Fibroblast of skin of back (primary cell): ENCODE measurements at regions not wholly inside any gene's neighbourhood (a gene's known extent, or its start where the extent isn't known, plus 50 kb on each side); places are given as distances from the start of the nearest gene placed in this dataset.

Source experiments
- DNase-seq: peaks from one replicate; pipeline ENCODE4 v3.0.0-alpha.2; 2013

DNA sequence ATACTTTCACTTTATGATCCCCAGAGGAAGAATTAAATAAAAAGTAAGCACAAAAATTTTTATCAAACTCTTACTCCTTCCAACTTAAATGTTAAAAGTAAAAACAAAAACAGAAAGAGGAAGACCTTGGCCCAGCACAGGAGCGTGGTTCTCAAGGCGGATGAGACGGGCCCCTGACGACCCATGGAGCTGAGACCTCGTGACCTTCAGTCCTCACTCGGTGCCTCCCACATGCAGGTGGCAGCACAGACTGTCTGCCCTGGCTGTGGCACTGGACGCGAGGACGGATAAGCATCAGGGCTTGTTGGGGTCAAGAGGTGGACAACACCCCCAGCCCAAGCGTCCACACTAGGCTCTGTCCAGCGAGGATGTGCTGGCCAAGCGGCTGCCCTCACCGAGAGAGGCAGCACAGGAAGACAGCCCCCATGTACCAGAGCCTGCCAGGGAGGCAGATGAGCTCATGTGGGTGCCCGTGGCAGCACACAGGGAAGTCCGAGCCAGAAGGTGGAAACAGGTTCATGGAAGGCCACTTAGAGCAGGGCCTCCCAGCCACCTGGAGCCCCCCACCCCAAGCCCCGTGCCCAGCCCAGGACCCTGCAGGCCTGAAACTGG, 1389.8 kb downstream of the TBC1D22A start:
- no peak for DNase-seq

GRCh38 chr22:48151641-48152040, 1389.2 kb downstream of the TBC1D22A start:
- no peak for DNase-seq

DNA sequence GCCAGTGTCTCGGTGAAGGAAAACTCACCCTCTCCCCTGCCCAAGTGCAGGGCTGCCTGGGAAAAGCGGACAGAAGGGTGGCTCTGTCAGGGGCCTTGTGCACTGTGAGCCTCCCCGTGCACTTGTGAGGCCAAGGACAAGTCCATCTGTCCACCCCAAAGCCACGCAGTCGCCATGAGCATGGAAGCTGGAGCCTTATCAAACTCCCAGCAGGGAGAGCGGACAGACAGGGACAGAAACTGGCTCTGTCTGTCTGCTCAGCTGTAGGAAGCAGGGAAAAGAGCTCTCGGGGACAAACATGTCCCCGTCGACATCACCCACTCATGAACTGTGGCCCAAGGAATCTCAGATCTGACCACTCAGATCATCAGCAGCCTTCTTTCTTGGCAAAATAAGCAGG, 1385.4 kb downstream of the TBC1D22A start:
- no peak for DNase-seq

DNA sequence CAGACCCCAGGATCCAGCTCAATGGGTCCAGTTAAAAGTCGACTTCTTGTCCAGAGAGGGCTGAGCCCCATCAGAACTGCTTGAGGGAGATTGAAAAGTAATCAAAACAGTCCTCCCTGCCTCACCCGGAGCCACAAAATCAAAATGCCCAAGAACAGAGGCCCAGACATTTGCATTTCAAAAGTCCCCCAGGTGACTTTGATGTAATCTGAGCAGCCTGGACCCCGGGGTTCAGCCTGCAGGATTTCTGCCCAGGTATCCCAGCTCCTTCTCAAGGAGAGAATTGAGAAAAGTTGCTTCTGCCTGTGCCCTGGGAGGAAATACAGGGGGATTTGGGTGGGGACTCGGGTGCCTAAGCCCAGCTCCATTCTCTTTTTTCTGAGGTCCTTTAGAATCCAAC, 1385.0 kb downstream of the TBC1D22A start:
- no peak for DNase-seq

- DNase-seq: no peak
Observed at GRCh38 chr22:48146426-48146825, 1384.0 kb downstream of the TBC1D22A start.

DNA sequence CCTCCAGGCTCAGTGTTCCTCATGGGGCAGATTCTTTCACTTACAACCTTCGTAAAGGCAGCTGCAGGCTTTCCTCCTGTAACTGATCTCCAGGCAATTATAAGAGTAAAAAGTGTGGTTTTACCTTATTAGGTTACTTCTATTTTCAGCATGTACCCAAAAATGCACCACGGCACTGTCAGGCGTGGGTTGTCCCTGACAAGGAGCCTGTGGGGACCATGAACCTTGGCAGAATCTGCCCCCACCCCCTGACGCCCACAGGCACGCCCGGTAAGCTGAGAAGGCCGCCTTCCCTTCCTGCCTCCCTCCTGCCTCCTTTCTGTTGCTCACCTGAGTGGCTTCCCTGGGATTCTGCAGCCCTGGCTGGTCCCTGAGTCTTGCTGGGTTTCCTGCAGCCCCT, 1383.3 kb downstream of the TBC1D22A start:
- DNase-seq: no peak

DNA sequence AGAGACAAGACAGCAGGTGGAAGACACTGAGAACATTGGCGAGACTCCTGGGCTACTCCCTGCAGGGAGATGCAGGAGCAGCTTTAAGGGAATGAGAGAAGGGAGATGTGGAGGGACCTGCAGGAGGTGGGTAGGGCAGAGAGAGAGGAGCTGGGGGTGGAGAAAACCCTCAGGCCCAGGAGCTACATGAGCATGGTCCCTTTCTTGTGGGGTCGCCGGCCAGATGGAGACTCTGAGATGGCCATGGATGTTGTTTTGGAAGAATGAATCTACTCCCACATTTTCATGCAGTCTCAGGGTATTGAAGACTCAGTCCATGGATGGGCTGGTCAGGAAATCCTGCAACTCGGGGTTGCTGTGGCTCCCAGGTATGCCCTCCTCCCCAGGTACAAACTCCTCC, 1381.9 kb downstream of the TBC1D22A start:
- no peak for DNase-seq

DNA sequence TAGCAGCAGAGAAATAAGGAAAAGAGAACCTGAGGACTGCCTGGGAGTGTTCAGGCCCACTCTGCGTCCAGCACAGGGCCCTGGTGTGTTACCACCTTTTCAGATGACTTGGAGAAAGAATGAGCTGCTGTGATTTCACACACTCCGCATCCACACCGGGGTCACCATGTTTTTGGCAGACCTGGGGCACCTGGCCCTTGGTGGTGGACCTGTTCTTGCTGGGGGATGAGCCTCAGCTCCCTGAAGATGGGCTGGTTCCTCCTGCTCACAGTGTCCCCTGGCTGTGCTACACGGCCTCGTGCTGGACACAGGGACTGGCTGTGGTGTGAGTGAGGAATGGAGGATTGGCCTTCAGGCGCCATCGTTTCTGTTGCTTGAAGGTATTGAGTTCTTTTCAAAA, 1381.4 kb downstream of the TBC1D22A start:
- no peak for DNase-seq

GRCh38 chr22:48142388-48142787, 1379.9 kb downstream of the TBC1D22A start:
- no peak for DNase-seq

DNA sequence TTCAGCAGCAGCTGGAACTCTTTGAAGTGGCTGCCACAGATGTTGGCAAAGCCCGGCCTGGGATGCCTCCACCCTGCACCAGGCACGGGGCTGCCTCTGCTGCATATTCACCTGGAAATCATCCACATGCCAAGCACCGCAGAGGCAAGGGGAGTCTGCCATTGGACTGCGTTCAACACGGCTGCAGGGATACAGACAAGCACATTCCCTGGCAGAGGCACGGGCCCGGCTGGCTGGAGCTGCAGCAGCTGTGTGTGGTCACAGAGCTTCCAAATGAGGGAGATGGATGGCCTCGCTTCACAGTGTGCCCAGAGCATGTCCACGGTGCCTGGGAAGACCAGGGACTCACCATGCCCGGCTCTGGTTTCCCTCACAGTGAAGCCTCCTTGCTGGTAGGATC, 1378.9 kb downstream of the TBC1D22A start:
- no peak for DNase-seq

DNA sequence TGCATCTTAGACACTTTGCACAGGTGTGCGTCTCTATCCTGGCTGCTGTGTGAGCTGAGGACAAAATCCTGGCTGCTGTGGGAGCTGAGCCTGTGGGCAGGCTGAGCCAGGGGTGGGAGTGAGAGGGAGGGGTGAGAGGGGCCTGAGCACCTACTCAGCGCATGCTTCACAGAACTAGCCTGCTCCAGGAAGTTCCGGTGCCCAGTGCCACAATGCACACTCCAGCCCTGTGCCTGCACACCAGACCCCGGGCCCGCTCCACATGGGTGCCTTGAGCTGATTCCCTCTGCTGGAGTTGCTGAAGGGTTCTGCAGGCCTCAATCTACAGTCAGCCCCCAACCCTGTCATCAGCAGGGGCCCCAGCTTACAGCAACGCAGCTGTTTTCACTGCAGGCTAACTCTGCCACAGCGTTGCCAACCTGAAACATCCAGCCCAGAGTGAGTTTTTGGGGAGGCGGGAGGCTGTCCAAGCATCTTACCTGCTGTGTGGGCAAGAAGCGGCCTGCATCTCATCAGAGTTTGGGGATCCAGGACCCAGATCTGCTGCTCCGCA, 1377.9 kb downstream of the TBC1D22A start:
- DNase-seq: no peak

DNA sequence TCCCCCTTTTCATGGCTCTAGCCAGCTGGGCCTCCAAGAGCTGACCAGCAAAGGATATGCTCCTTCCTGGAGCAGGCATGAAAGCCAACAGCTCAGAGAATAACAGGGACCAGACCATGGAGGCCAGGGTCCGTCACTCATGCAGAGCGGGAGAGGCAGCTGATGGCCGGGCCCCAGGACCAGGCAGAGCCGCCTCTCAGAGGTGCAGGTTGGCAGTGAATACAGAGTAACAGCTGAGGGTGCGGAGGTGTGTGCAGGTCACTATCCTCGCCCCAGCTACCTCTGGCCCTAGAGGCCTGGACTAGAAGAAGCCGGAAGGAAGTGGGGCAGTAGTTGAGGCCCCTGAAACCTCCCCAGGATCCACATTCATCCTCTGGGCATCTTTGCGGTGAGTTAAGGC, 1377.3 kb downstream of the TBC1D22A start:
- DNase-seq: no peak

DNA sequence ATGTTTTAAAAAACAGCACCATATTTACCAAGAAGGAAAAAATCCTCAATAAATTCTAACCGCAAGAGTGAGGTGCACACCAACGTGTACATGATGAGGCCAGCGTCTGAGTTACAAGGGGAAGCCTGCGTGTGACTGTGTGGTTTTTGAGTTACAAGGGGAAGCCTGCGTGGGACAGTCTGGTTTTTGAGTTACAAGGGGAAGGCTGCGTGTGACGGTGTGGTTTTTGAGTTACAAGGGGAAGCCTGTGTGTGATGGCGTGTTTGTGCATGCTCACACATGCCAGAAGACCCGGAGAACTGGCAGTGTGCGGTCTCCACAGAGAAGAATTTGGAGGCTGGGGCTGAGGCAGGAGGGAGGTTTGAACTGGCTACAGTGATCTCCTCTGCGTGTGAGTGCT, 1376.4 kb downstream of the TBC1D22A start:
- DNase-seq: no peak

GRCh38 chr22:48138427-48138826, 1376.0 kb downstream of the TBC1D22A start:
- DNase-seq: no peak

DNA sequence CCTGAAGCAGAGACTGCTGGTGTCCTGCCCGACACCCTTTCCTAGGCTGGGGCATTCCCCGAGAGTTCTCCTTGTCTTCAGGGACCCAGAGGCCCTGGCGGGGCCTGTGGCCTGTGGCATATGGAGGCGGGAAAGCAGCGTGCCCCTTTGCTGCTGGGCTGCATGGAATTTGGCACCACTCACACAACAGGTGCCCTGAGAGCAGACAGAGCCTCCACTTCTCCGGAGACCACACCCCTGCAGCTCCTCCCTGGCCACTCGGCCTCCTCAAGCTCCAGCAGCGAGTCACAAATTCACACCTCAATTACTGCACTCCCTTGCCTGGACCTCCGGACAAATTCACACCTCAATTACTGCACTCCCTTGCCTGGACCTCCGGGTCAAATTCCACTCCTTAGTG, 1375.2 kb downstream of the TBC1D22A start:
- DNase-seq: no peak

DNA sequence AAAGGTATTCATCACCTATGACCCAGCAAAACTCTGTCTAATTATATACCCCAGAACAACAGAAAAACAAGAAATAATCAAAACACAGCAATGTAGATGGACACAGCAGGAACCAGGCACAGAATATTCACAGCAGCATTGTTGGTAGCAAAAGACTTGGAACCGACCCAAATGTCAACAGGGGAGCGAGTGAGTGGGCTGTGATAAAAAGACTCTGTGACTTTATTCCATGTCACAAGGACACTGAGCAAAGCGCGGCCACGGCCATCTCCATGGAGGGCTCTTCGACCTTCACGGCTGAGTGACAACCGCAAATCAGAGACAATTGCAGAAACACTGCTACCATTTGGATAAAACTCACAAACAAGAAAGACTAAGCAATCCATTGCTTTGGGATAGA, 1373.1 kb downstream of the TBC1D22A start:
- DNase-seq: no peak

GRCh38 chr22:48125416-48125815, 1363.0 kb downstream of the TBC1D22A start:
- DNase-seq: no peak

DNA sequence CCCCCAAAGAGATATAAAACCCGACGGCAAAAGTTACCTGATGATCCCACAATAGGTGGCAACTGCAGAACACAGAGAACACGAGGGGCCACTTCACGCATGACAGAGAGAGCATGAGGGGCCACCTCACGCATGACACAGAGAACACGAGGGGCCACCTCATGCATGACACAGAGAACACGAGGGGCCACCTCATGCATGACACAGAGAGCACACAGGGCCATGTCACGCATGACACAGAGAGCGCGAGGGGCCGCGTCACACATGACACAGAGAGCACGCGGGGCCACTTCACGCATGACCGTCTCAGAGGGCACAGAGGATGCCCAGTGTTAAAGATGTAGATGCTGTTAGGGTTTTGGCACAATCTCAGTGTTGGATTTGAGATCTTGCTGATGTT, 1359.5 kb downstream of the TBC1D22A start:
- DNase-seq: no peak

GRCh38 chr22:48118654-48119053, 1356.2 kb downstream of the TBC1D22A start:
- DNase-seq: no peak

DNA sequence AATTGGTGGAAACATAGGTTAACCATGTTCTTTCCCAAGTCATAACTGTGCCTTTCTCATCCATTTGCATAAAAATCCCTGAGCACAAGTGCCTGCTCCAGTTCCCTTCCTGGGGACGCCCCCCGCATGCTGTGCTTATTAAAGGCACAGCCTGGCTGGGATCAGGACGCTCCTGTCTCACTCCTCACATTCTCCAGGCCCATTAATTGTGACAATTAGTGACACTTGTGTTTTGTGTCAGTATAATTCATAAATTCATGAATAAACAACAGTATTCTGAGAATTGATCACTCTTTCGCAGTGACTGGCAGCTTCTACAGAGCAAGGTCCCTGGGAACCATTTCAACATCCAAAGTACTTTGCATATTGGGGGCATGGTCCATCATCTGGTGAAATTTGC, 1354.4 kb downstream of the TBC1D22A start:
- DNase-seq: no peak

- no peak for DNase-seq
Observed at GRCh38 chr22:48112687-48113521, 1350.5 kb downstream of the TBC1D22A start.

- DNase-seq: no peak
Observed at GRCh38 chr22:48106715-48107259, 1344.3 kb downstream of the TBC1D22A start.

GRCh38 chr22:48106215-48106614, 1343.8 kb downstream of the TBC1D22A start:
- DNase-seq: no peak

GRCh38 chr22:48105259-48105658, 1342.8 kb downstream of the TBC1D22A start:
- no peak for DNase-seq
